GM21576 (cell line): ENCODE measurements at regions not wholly inside any gene's neighbourhood (a gene's known extent, or its start where the extent isn't known, plus 50 kb on each side); places are given as distances from the start of the nearest gene placed in this dataset.
"Not testable (repeated sequence)": the region's sequence is repeated elsewhere in the genome, so short reads cannot be mapped to it uniquely, and the experiment has no call there.

ENCODE experiments used
- ATAC-seq: cut with Tn5 transposase; IDR thresholded peaks from one replicate; pipeline ENCODE4 v1.9.1; 2021; ENCODE audit warnings: mild to moderate bottlenecking, moderate library complexity; ENCODE audit not compliant: unreplicated experiment

DNA sequence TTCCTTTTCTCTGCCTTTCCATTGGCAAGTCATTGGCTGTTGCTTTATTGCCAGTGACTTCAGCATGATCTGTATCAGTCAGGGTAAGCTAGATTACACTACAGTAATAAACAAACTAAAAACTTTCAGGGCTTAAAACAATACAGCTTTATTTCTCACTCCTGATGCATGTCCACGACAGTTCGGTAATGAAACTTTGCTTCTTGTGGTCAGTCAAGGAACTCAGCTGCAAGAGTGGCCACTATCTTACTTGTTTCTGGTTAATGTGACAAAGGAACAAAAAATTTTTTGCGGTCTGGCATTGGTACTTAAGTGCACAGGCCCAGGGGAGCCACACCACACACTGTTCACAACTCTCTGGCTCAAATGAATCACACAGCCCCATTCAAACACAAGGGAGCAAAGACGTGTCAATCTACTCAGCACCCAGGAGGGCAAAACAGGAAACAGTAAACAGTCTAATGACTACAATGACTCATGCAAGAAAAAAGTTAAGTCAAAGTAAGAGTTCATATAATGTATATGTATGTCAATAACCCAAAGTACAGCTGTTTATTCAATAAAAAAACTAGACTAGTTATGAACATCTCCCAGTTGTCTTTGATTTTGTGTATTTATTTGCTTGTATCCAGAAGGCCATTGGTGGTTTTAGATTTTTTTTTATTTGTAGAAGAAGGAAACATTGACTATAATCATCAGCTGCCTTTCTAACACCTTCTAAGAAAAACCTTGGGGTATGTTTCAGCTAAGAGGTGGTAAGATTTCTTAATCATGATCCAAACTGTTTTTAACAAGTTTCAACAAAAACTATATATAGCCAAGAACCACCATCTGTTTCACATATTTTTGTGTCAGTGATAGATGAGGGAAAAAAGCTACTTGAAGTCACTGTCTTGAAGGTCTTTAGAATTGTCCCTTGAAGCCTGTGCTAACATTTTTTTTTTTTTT is 134.4 kb upstream of the FAM3C start:
- ATAC-seq: peak; percentile 99

DNA sequence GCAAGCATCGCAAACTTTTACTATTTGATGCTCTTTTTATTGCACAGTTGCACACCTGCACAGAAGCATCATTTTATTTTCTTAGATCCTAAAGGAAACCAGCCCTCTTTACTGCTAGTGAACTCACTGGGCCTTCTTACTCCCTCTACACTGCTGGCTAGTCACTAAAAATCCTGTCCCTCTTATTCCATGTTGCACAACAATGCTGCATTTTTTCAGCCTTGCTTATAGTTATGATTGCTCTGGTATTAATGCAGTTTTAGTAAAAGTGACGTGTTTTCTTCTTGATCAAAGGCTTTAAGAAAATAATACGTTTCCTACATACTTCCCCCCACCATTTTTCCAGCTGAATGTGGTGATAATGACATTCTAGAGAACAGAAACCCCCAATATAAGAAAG is 132.9 kb upstream of the FAM3C start:
- no peak for ATAC-seq

DNA sequence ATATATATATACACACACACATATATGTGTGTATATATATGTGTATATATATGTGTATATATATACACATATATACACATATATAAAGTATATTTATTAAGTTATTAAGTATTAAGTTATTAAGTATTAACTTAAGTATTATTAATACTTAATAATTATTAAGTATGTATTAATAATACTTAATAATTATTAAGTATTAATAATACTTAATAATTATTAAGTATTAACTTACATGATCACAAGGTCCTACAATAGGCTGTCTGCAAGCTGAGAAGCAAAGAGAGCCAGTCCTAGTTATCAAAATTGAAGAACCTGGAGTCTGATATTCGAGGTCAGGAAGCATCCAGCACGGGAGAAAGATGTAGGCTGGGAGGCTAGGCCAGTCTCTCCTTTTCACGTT is 130.1 kb upstream of the FAM3C start:
- not testable (repeated sequence) for ATAC-seq

DNA sequence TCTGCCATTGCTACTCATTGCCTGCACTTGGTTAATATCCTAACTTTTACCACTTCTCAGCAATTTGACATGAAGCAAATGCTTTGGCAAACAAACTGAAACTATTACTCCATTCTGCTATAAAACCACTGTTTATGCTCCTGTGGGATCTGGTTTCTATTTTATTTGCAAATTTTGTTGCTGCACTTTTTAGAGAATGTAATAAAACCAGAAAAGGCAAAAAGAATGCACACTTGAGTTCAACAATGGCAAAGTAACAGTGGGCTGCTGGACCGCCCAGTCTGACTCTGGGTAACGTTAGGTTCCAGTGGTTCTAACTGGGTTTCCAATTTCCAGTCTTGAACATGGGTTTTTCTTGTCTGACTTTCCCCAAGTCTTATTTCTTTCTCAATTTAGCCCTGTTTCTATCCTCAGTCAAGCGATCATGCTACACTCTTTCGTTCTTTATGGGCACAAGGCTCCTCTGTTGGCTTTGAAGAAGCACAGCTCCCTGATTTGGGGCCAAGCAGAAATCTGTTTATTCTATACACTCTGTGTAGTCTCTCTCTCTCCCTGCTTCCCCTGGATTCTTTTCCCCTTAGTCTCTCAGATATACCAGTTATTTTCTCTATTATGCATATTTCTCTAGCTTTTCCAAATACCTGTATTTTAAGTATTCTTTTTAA is 129.2 kb upstream of the FAM3C start:
- ATAC-seq: no peak

DNA sequence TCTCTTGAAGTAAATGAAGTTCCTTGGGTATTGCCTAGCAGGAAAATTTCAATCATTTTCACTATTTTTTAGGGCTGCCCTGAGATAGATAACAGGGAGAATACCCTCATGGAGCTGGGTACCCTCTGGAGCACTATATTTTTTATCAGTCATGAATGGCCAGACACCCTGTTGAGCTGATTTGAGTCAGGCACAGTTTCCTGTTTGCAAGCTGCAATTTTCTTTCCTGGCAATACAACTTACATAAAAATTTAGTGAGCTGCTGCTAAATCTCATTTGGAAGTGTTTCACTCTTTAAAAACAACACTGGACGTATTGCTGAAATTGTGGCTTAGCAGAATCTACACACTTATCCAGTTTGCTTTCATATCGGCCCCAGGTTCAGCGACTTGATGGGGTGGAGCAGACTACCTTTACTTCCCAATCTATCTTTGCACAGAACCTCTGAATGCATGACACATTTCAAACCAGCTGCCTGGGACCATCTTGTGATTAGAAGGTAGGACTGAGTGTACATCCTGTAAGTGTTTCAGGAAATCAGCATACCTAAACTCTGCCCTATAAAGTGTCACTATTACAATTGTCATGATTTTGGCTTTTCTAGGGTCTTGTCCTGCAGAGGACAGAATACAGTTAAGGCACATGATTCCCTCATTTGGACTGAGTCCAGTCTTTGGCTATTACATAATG is 125.7 kb upstream of the FAM3C start:
- no peak for ATAC-seq

DNA sequence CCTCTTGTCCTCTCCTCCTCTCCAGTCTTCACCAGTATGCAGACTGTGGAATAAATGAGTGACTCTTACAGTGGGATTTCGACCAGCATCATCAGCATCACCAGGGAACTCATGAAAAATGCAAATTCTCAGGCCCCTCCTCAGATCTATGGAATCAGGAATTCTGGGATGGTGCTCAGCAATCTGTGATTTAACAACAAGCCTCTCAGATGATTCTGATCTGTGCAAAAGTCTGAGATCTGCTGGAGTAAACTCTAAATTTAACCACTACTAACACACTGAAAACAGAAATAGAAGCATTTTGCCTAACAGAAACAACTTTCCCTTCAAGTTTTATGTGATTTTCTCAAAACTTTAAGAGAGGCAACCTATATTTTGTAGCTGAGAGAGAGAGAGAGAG is 124.8 kb upstream of the FAM3C start:
- ATAC-seq: no peak

DNA sequence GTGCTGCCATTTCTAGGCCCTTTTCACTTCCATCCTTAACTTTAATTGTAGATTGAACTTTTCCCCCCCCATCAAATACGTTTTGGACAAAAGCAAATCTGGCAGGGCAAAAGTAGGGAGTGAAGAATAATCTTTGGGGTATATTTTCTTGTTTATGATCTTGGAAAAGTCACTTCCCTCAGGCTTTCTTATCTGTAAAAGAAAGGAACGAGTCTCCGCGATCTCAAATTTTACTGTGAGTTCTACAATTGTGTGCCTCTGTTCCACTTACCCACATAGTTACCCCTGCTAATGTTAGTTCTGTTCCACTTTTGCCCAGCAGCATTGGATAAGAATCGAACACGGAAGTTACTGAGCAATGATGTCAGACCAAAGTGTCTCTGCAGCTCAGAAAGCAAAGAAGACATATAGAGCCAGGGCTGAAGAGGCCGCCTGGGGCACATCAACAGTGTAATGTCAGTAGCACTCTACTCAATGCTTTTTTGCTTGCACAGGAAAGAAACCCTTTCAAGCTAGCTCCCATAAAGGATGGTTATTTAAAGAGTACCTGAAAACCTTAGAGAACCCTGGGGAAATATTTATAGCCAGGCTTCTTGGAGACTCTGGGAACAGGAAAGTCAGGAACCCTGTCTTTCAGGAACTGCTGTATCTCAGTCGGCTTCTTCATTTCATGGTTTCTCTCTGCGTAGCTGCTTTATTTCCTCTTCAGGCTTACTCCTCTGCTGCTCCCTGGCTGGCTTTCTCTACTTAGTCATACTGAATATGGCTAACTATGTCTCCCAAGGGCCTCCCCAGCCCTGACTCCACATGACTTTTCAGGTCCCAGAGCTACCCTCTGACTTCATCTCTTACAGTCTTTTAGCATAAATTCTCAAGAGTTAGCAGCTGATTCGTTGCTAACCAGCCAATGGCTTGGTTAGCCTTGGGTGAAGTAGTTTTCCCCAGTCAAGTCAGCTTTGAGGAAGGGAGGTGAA is 123.7 kb upstream of the FAM3C start:
- peak; percentile 88 for ATAC-seq

DNA sequence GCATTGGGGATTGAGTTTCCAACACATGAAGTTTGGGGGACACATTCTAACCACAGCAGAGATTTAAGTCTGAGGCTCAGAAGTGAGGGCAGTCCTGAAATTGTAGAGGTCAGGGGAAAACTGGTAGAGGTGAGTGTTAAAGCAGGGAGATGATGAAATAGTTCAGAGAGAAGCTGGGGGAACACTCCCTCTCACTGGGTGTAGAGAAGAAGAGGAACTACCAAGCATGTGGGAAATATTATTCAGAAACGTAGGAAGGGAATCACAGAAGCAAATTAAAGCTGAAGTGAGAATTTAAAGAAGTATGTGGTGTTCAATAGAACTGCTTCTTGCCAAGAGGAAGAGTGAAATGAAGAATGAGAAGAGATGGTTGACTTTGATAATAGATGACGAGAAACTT is 121.5 kb upstream of the FAM3C start:
- ATAC-seq: no peak

DNA sequence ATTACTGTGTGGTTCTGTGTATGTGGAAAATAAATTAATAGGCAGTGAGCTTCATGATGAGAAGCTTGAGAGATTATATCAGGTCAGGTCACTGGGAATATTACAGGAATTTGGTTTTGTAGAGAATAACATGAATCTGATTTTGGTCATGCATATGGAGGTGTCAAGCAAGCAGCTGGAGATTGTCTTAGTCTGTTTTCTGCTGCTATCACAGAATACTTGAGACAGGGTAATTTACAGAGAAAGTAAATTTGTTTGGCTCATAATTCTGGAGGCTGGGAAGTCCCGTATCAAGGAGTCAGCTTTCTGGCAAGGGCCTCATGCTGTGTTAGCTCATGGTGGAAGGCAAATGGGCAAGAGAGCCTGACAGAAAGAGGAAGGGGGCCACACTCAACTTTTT is 120.7 kb upstream of the FAM3C start:
- no peak for ATAC-seq

DNA sequence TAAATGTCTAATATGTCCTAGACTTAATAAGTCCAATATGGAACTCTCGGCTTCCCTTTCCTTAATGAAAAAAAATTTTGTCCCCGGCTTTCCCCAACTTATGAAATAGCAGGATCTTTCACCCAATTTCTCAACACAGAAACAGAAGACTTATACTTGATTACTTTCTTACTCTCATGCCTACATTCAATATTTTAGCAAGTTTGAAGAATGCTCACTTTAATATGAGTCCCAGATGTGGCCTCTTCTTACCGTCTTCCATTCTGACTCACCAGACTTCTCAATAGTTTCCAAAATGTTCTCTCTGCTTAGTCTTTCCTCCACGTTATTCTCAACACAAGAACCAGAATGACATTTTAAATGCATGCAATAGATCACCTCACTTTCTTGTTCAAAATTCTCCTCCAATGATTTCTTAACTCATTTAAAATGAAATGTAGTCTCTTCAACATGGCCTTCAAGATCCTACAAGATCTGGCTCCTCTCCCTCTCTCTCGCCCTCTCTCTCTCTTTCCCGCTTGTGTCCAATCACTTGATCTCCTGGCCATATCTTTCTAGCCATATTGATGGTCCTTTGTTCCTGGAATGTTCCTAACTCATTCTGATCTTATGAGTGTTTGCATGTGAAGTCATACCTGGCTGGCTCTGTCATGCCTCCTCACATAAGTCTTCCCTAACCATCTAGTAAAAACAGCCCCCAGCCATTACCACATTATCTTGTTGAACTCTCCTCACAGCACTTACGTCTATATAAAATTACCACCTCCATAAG is 119.7 kb upstream of the FAM3C start:
- no peak for ATAC-seq

DNA sequence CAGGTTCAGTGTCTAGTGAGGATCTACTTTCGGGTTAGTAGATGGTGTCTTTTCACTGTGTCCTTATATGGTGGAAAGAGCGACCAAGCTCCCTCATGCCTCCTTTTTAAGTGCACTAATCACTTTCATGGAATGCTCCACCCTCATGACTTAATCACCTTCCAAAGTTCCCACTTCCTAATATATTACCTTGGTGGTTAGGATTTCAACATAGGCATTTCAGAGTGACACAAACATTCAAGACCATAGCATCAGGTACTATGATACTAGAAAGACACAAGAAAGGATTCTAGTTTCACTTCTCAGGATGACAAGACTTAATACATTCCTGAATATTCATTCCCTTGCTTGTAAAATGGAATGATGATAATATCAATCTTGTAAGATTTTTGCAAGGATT is 119.1 kb upstream of the FAM3C start:
- no peak for ATAC-seq

DNA sequence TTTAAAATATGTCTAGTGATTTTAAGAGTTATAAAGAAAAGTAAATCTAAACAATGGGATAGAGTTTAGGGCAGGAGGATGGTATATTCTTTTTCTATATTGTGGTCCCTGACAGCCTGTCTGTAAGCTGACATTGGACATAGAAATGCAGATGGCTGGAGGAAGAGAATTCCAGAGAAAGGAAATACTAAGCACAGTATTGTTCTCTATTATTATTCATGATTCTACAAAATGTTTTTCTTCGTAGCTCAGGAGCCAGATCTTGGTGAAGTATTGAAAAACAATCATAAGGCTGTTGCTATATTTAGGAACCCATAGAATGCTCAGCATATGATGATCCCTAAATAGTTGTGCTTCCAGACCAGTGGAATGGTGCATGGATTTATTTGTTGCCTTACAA is 117.0 kb upstream of the FAM3C start:
- no peak for ATAC-seq

DNA sequence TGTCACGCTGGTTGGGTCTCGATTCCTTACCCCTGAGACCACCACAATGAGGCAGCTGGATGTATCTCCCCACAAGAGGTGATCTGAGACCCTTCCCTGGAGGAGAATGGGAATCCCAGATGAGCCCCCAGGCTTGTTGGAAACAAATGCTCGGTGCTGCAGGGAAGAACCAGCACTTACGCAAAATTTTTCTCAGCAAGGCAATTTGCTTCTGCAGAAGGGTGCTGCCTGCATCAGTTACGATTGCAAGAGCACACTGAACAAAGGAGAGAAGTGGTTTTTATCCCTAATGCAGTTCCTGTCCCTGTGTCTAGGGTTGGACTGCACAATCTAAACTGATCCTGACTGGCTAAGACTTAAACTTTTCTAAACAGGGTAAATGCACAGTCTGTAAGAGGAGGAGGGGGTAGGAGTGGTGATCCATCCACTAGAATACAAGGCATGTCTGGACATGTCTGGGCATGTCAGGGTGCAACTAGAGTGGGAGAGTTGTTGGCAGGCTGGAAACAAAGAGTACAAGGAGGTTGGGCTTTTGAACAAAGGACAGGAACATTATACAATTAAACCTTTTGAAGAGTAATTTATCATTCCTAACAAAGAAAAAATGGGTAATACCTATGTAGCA is 114.9 kb upstream of the FAM3C start:
- ATAC-seq: no peak

DNA sequence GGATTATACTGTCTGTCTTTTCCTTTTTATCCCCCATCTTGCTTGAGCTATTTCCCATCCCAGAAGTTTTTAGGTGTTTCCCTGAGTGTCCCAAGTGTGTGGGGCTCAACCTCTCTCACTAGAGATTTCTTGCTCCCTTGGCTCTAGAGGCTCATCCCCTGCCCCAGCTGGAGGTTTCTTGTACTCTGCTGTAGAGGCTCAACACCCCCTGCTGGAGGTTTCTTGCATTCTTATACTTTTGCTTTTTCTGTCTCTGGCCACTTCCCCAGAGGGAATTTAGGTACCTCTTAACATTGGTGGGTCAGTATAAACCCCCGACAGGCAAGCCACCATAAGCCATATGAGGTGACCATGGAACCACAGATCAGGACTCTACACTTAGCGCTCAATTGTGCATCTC is 114.2 kb upstream of the FAM3C start:
- ATAC-seq: no peak

DNA sequence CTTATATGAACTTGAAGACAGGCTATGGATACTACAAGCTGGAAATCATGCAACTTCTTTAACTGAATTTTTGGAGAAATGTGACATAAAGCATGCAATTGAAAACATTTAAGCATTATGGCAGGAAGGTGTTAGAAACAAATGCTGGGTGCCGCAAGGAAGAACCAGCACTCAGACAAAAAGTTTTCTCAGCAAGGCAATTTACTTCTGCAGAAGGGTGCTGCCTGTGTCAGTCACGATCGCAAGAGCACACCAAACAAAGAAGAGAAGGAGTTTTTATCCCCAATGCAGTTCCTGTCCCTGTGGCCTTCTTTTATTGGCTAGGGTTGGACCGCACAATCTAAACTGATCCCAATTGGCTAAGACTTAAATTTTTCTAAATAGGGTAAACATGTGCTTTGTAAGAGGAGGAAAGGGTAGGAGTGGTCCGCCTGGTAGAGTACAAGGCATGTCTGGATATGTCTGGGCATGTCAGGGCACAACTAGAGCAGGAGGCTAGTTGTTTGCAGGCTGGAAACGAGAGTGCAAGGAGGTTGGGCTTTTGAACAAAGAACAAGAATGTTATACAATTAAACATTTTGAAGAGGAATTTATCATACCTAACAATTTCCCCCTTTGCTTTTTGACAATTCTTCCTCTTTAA is 109.6 kb upstream of the FAM3C start:
- ATAC-seq: no peak

DNA sequence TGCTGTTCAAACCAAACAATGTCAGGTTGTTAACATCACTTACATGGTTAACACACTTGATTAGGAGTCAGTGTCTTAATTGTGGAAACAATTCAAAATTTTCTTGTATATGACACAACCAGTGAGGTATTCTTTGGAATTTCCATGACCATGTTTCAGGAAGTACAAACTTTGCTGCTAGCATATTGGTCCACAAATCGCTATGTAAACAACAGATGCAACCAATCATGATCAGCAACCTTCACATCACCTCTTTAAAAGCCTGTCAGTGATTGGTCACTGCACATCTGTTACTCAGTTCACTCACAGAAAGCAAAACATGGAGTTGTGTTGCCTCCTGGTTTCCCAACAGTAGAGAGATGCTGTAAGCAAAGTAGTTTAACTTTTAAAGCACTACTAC is 108.9 kb upstream of the FAM3C start:
- ATAC-seq: no peak

DNA sequence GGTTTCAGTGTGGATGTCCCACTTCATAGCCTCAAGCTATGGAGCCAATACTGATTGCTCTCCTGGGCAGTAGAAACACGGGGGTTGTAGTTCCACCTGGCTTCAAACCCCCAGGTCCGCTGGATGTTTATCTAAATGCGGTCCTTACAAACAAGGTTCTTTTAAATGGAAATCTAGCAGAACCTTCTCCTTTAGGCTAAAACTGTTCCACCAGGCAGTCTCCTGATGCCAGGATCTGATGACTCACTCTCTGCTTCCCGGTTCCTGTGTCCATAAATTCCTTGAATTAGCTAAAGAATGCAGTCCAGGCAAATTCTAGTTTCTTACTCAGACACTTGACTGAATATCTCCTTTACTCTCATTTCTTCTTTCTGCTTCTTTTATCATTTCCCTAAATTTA is 108.4 kb upstream of the FAM3C start:
- ATAC-seq: no peak

DNA sequence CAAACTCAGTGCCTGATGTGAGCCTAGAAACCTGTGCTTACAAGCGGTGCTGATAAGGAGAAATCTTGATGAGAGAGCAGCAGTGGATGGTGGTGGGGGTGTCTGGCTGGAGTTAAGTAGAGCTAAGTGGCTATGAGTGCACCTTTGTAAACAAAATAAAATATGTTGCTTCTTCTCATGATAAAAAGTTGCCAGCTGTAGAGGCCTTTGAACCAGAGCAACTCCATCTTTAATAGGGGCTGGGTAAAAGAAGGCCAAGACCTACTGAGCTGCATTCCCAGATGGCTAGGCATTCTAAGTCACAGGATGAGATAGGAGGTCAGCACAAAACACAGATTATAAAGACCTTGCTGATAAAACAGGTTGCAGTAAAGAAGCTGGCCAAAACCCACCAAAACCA is 107.6 kb upstream of the FAM3C start:
- no peak for ATAC-seq

DNA sequence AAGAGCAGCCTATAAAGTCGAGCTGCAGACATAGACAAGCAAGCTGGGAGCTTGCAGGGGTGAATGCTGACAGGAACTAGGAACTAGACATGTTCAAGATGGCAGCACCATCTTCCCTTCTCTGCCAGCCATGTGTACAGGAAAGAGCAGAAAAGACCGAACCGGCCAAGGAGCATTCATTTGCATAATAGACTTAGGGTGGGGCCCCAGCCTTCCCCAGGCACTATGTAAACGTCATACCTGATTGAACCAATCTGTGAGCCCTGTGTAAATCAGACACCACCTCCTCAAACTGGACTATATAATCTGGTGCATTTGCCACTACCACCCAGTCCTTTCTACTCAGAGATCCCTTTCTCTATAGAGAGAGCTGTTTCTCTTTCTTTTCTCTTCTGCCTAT is 106.9 kb upstream of the FAM3C start:
- ATAC-seq: no peak
